Liver (tissue), 7 donors: ENCODE measurements at regions not wholly inside any gene's neighbourhood (a gene's known extent, or its start where the extent isn't known, plus 50 kb on each side); places are given as distances from the start of the nearest gene placed in this dataset.

Experiments
- DNase-seq: peaks from one replicate; pipeline ENCODE4 v3.0.0-alpha.2; 2017; ENCODE audit warnings: low spot score
- H3K27ac ChIP-seq, 2 donors: one replicate each; pipeline ENCODE4 v1.7.0; 2013; ENCODE audit warnings: inconsistent platforms in 2 of 2, low read length in 2 of 2, control low read depth in 1 of 2, low read depth in 1 of 2, mild to moderate bottlenecking in 1 of 2
- H3K27me3 ChIP-seq, 4 donors: one replicate each; pipeline versions ENCODE4 v1.6.1 to v1.7.0; 2013; ENCODE audit warnings: low read length in 3 of 4, inconsistent platforms in 1 of 4, mild to moderate bottlenecking in 1 of 4, moderate library complexity in 1 of 4; ENCODE audit not compliant: control insufficient read depth in 4 of 4, insufficient read depth in 4 of 4
- H3K36me3 ChIP-seq, 4 donors: one replicate each; pipeline versions ENCODE4 v1.6.1 to v1.7.0; 2013; ENCODE audit warnings: low read length in 3 of 4, mild to moderate bottlenecking in 3 of 4, low read depth in 1 of 4, moderate library complexity in 1 of 4; ENCODE audit not compliant: control insufficient read depth in 4 of 4, insufficient read depth in 3 of 4
- H3K4me1 ChIP-seq, 4 donors: one replicate each; pipeline versions ENCODE4 v1.6.1 to v1.7.0; 2013; ENCODE audit warnings: low read length in 3 of 4, mild to moderate bottlenecking in 3 of 4, moderate library complexity in 1 of 4; ENCODE audit not compliant: control insufficient read depth in 4 of 4, insufficient read depth in 4 of 4
- H3K4me3 ChIP-seq, 3 donors: one replicate each; pipeline versions ENCODE4 v1.6.1 to v1.7.0; 2013; ENCODE audit warnings: low read length in 3 of 3, control low read depth in 1 of 3, low read depth in 1 of 3, mild to moderate bottlenecking in 1 of 3
- H3K9ac ChIP-seq, 2 donors: one replicate each; pipeline ENCODE4 v1.7.0; 2013; ENCODE audit warnings: low read length in 2 of 2, mild to moderate bottlenecking in 2 of 2, moderate library complexity in 2 of 2, control low read depth in 1 of 2, low read depth in 1 of 2
- H3K9me3 ChIP-seq, 4 donors: one replicate each; pipeline versions ENCODE4 v1.6.1 to v1.7.0; 2013; ENCODE audit warnings: low read length in 3 of 4; ENCODE audit not compliant: control insufficient read depth in 4 of 4
- EGR1 ChIP-seq, 2 donors: IDR thresholded peaks; 2 replicates each; pipeline ENCODE4 v1.6.1; 2016 to 2018; ENCODE audit warnings: antibody characterized with exemption in 2 of 2, low read depth in 2 of 2
- FOXA1 ChIP-seq: IDR thresholded peaks from 2 replicates; pipeline ENCODE4 v1.6.1; 2016; ENCODE audit warnings: antibody characterized with exemption
- FOXA2 ChIP-seq: IDR thresholded peaks from 2 replicates; pipeline ENCODE4 v1.6.1; 2016; ENCODE audit warnings: antibody characterized with exemption
- GABPA ChIP-seq, 2 donors: IDR thresholded peaks in 1 of 2; conservative IDR thresholded peaks in 1 of 2; 2 replicates each; pipeline ENCODE4 v1.6.1; 2016; ENCODE audit warnings: antibody characterized with exemption in 2 of 2, mild to moderate bottlenecking in 1 of 2, moderate library complexity in 1 of 2
- HNF4A ChIP-seq, 2 donors: conservative IDR thresholded peaks; 2 replicates each; pipeline ENCODE4 v1.6.1; 2016; ENCODE audit warnings: antibody characterized with exemption in 2 of 2, mild to moderate bottlenecking in 2 of 2
- HNF4G ChIP-seq: IDR thresholded peaks from 2 replicates; pipeline ENCODE4 v1.6.1; 2016; ENCODE audit warnings: antibody characterized with exemption
- JUND ChIP-seq, 2 donors: IDR thresholded peaks; 2 replicates each; pipeline ENCODE4 v1.6.1; 2016; ENCODE audit warnings: antibody characterized with exemption in 2 of 2
- MAX ChIP-seq: IDR thresholded peaks from 2 replicates; pipeline ENCODE4 v1.6.1; 2016; ENCODE audit warnings: antibody characterized with exemption
- RAD21 ChIP-seq, 2 donors: IDR thresholded peaks; 2 replicates each; pipeline ENCODE4 v1.6.1; 2016; ENCODE audit warnings: antibody characterized with exemption in 2 of 2, mild to moderate bottlenecking in 2 of 2
- RXRA ChIP-seq, 2 donors: IDR thresholded peaks; 2 replicates each; pipeline ENCODE4 v1.6.1; 2017 to 2018; ENCODE audit warnings: antibody characterized with exemption in 2 of 2, mild to moderate bottlenecking in 1 of 2
- SP1 ChIP-seq: IDR thresholded peaks from 2 replicates; pipeline ENCODE4 v1.6.1; 2018; ENCODE audit warnings: antibody characterized with exemption, mild to moderate bottlenecking
- TAF1 ChIP-seq: conservative IDR thresholded peaks from 2 replicates; pipeline ENCODE4 v1.6.1; 2016; ENCODE audit warnings: antibody characterized with exemption, mild to moderate bottlenecking
- YY1 ChIP-seq: IDR thresholded peaks from 2 replicates; pipeline ENCODE4 v1.6.1; 2016; ENCODE audit warnings: antibody characterized with exemption, mild to moderate bottlenecking
- ZBTB33 ChIP-seq: IDR thresholded peaks from 2 replicates; pipeline ENCODE4 v1.6.1; 2016; ENCODE audit warnings: antibody characterized with exemption
- WGBS: extraction: QIAGEN DNeasy Blood & Tissue Kit; methylation state at CpG from one replicate; pipeline ENCODE4 v1.1.7; 2013; 5-methylcytosine and 5-hydroxymethylcytosine counted together
- TF ChIP-seq, protein P1 (sequence below): IDR thresholded peaks from 2 replicates; pipeline ENCODE4 v1.6.1; 2016; ENCODE audit warnings: antibody characterized with exemption, mild to moderate bottlenecking
- TF ChIP-seq, protein P2 (sequence below): IDR thresholded peaks from 2 replicates; pipeline ENCODE4 v1.6.1; 2016; ENCODE audit warnings: antibody characterized with exemption
- donor health status: healthy.
- donor health status: healthy.
- donor health status: healthy.
- donor health status: healthy.

DNA sequence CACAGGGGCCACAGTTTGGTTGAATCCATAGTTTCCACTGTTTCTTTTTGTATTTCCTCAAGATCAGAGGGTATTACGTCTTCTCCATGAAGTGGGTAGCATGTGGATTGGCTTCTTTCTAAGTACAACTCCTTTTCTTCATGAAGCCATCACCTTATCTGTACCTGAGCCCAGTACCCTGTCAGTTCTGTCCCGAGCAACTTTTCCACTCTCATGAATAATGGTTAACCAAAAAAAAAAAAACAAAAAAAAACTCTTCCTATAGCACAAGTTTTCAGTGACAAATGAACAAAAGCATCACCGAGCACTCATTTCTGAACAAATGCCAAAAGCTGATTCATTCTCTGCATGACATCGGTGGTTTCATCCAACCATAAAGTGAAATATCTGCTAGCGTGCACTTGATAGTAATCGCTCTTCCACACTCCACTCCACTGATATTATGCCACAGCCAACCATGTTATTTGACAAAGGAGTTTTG, 53.0 kb upstream of the CCDC150 start:
- H3K27ac ChIP-seq, result no peak overlapping the region
- H3K9ac ChIP-seq, result no peak overlapping the region
- TF ChIP-seq JUND (IDR thresholded peaks at IDR 0.05) (no peak), TAF1 (no peak), RAD21 (IDR thresholded peaks at IDR 0.05) (no peak), GABPA (IDR thresholded peaks at IDR 0.05 in 1 of 2, conservative IDR thresholded peaks at IDR 0.05 in 1 of 2) (no peak)
- no peaks in the 10 kb centered on the region for H3K9me3 ChIP-seq
- no peaks in the 10 kb centered on the region for H3K27me3 ChIP-seq
- H3K36me3 ChIP-seq, result no peaks in the 10 kb centered on the region
- no peaks in the 10 kb centered on the region for H3K4me1 ChIP-seq
- no peak overlapping the region for H3K4me3 ChIP-seq
- no peak for DNase-seq
- WGBS, result 61% methylated on average over 6 of the region's 6 CpGs

DNA sequence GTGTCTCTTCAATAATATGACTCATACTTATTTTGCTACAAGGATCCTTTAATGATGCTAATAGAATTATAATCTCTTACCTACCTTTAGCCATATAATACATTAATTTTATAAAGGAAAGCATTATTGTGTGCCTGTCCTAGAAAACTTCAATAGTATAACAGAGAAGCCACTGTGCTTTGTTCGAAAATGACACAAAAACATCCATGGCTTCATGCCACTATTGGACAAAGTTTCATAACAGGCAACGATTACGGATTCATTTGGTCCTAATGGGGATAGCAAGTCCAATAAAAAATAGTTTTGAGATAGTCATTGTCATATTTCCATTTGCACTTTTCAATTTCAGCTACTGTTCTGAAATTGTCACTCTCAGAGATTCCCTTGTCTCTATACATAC, 52.5 kb upstream of the CCDC150 start:
- WGBS, result 63% methylated on average over 3 of the region's 3 CpGs
- H3K9me3 ChIP-seq, result no peaks in the 10 kb centered on the region
- H3K4me1 ChIP-seq, result peaks cover 0 to 3% (median under 1%) of the 10 kb centered on the region in 4 donors
- no peak overlapping the region for H3K9ac ChIP-seq
- H3K27me3 ChIP-seq, result no peaks in the 10 kb centered on the region
- H3K36me3 ChIP-seq, result no peaks in the 10 kb centered on the region
- H3K4me3 ChIP-seq, result no peak overlapping the region
- no peak for TF ChIP-seq SP1
- TF ChIP-seq, protein P1, sequence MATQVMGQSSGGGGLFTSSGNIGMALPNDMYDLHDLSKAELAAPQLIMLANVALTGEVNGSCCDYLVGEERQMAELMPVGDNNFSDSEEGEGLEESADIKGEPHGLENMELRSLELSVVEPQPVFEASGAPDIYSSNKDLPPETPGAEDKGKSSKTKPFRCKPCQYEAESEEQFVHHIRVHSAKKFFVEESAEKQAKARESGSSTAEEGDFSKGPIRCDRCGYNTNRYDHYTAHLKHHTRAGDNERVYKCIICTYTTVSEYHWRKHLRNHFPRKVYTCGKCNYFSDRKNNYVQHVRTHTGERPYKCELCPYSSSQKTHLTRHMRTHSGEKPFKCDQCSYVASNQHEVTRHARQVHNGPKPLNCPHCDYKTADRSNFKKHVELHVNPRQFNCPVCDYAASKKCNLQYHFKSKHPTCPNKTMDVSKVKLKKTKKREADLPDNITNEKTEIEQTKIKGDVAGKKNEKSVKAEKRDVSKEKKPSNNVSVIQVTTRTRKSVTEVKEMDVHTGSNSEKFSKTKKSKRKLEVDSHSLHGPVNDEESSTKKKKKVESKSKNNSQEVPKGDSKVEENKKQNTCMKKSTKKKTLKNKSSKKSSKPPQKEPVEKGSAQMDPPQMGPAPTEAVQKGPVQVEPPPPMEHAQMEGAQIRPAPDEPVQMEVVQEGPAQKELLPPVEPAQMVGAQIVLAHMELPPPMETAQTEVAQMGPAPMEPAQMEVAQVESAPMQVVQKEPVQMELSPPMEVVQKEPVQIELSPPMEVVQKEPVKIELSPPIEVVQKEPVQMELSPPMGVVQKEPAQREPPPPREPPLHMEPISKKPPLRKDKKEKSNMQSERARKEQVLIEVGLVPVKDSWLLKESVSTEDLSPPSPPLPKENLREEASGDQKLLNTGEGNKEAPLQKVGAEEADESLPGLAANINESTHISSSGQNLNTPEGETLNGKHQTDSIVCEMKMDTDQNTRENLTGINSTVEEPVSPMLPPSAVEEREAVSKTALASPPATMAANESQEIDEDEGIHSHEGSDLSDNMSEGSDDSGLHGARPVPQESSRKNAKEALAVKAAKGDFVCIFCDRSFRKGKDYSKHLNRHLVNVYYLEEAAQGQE, result no peak
- TF ChIP-seq YY1, result no peak
- no peak for TF ChIP-seq RXRA (IDR thresholded peaks at IDR 0.05)
- TF ChIP-seq FOXA1, result no peak
- no peak for TF ChIP-seq FOXA2
- TF ChIP-seq JUND (IDR thresholded peaks at IDR 0.05), result no peak
- TF ChIP-seq, protein P2, sequence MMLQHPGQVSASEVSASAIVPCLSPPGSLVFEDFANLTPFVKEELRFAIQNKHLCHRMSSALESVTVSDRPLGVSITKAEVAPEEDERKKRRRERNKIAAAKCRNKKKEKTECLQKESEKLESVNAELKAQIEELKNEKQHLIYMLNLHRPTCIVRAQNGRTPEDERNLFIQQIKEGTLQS, result no peak
- TF ChIP-seq TAF1, result no peak
- TF ChIP-seq MAX, result no peak
- no peak for TF ChIP-seq EGR1 (IDR thresholded peaks at IDR 0.05; ENCODE audit: low read depth in 2 of 2)
- no peak for TF ChIP-seq HNF4A (conservative IDR thresholded peaks at IDR 0.05)
- TF ChIP-seq RAD21 (IDR thresholded peaks at IDR 0.05), result no peak
- no peak for TF ChIP-seq GABPA (IDR thresholded peaks at IDR 0.05 in 1 of 2, conservative IDR thresholded peaks at IDR 0.05 in 1 of 2)
- TF ChIP-seq HNF4G, result no peak
- TF ChIP-seq ZBTB33, result no peak
- DNase-seq, result no peak
- H3K27ac ChIP-seq, result no peak overlapping the region
